ENCODE measurements at regions not wholly inside any gene's neighbourhood (a gene's known extent, or its start where the extent isn't known, plus 50 kb on each side); places are given as distances from the start of the nearest gene placed in this dataset.

- POLR2A ChIA-PET, result no interaction called here
- no peak for TF ChIP-seq CTCF (IDR thresholded peaks at IDR 0.05; ENCODE audit: low read depth, low read length)
- peaks cover 7% of the 10 kb centered on the region; the same call in 1 of the 2 replicates for H3K9me3 ChIP-seq (ENCODE audit: control insufficient read depth, insufficient read depth, low read length)
- no peak overlapping the region for H3K4me3 ChIP-seq (ENCODE audit: low read depth, low read length)
- CTCF ChIA-PET, result no interaction called here
- H3K27me3 ChIP-seq (ENCODE audit: control insufficient read depth, insufficient read depth, low read length), result no peaks in the 10 kb centered on the region
- no peak for DNase-seq (ENCODE audit: low read depth, low spot score)
- no peak overlapping the region for H3K27ac ChIP-seq (ENCODE audit: low read depth, low read length)
Observed at GRCh38 chr2:52931660-52932059, 835.9 kb upstream of the CHAC2 start.

GRCh38 chr2:52929412-52929811 lies 838.2 kb upstream of the CHAC2 start:
- ChIA-PET CTCF (no interaction called here), POLR2A (no interaction called here)
- Histone ChIP-seq H3K4me3 (ENCODE audit: low read depth, low read length) (no peak overlapping the region), H3K27ac (ENCODE audit: low read depth, low read length) (no peak overlapping the region), H3K9me3 (ENCODE audit: control insufficient read depth, insufficient read depth, low read length) (peaks cover 7% of the 10 kb centered on the region; the same call in 1 of the 2 replicates), H3K27me3 (ENCODE audit: control insufficient read depth, insufficient read depth, low read length) (no peaks in the 10 kb centered on the region)
- no peak for TF ChIP-seq CTCF (IDR thresholded peaks at IDR 0.05; ENCODE audit: low read depth, low read length)
- no peak for DNase-seq (ENCODE audit: low read depth, low spot score)

GRCh38 chr2:52919673-52920072 lies 847.9 kb upstream of the CHAC2 start:
- no peak for TF ChIP-seq CTCF (IDR thresholded peaks at IDR 0.05; ENCODE audit: low read depth, low read length)
- CTCF ChIA-PET, result no interaction called here
- H3K9me3 ChIP-seq (ENCODE audit: control insufficient read depth, insufficient read depth, low read length), result no peaks in the 10 kb centered on the region
- H3K27ac ChIP-seq (ENCODE audit: low read depth, low read length), result no peak overlapping the region
- POLR2A ChIA-PET, result interaction anchor here (1.4 kb wide), 1 partner anchor 15 kb away, joined by 4 read pairs; no protein-coding TSS in a partner anchor
- H3K4me3 ChIP-seq (ENCODE audit: low read depth, low read length), result no peak overlapping the region
- no peak for DNase-seq (ENCODE audit: low read depth, low spot score)
- no peaks in the 10 kb centered on the region for H3K27me3 ChIP-seq (ENCODE audit: control insufficient read depth, insufficient read depth, low read length)

- H3K27ac ChIP-seq (ENCODE audit: low read depth, low read length), result peak overlapping the region; percentile 22
- no peaks in the 10 kb centered on the region for H3K27me3 ChIP-seq (ENCODE audit: control insufficient read depth, insufficient read depth, low read length)
- peak; percentile 60 for DNase-seq (ENCODE audit: low read depth, low spot score)
- no peaks in the 10 kb centered on the region for H3K9me3 ChIP-seq (ENCODE audit: control insufficient read depth, insufficient read depth, low read length)
- CTCF ChIA-PET, result no interaction called here
- no peak for TF ChIP-seq CTCF (IDR thresholded peaks at IDR 0.05; ENCODE audit: low read depth, low read length)
- POLR2A ChIA-PET, result interaction anchor here (1.4 kb wide), 1 partner anchor 16 kb away, joined by 4 read pairs; no protein-coding TSS in a partner anchor
- no peak overlapping the region for H3K4me3 ChIP-seq (ENCODE audit: low read depth, low read length)
Observed at GRCh38 chr2:52918551-52918950, 849.1 kb upstream of the CHAC2 start.

GRCh38 chr2:52916981-52917380 lies 850.6 kb upstream of the CHAC2 start:
- POLR2A ChIA-PET, result no interaction called here
- H3K4me3 ChIP-seq (ENCODE audit: low read depth, low read length), result no peak overlapping the region
- CTCF ChIA-PET, result no interaction called here
- no peak overlapping the region for H3K27ac ChIP-seq (ENCODE audit: low read depth, low read length)
- no peak for DNase-seq (ENCODE audit: low read depth, low spot score)
- TF ChIP-seq CTCF (IDR thresholded peaks at IDR 0.05; ENCODE audit: low read depth, low read length), result no peak
- H3K9me3 ChIP-seq (ENCODE audit: control insufficient read depth, insufficient read depth, low read length), result no peaks in the 10 kb centered on the region
- no peaks in the 10 kb centered on the region for H3K27me3 ChIP-seq (ENCODE audit: control insufficient read depth, insufficient read depth, low read length)

Measured in AG04450 (cell line).